ENCODE measurements at regions not wholly inside any gene's neighbourhood (a gene's known extent, or its start where the extent isn't known, plus 50 kb on each side); places are given as distances from the start of the nearest gene placed in this dataset.

- in situ Hi-C loops (cut with HindIII; ENCODE audit: low sequenced_read_pairs), result no loop called here
Measured at GRCh38 chr2:555164-555922, 121.9 kb downstream of the TMEM18 start.

DNA sequence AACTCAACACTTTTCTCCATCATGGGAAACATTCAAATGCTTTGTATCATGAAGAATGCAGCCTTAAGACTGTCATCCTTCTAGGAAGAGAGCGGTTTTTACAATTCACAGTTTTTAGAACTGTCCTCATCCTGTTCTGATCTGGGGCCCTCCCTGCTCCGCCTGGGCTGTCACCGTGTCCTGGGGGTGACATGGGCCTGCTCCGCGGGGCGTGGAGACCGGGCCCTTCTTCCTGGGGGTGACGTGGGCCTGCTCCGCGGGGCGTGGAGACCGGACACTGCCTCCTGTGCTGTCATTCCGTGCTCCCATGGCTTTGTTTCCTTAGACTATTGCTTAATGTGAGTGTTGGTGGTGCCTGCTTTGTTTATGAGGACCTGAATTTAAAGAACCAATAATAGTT is 122.8 kb downstream of the TMEM18 start:
- in situ Hi-C loops (cut with HindIII; ENCODE audit: low sequenced_read_pairs), result no loop called here

- in situ Hi-C loops (cut with HindIII; ENCODE audit: low sequenced_read_pairs), result no loop called here
Measured at GRCh38 chr2:552906-553305, 124.3 kb downstream of the TMEM18 start.

GRCh38 chr2:551621-552020 is 125.6 kb downstream of the TMEM18 start:
- in situ Hi-C loops (cut with HindIII; ENCODE audit: low sequenced_read_pairs), result no loop called here

DNA sequence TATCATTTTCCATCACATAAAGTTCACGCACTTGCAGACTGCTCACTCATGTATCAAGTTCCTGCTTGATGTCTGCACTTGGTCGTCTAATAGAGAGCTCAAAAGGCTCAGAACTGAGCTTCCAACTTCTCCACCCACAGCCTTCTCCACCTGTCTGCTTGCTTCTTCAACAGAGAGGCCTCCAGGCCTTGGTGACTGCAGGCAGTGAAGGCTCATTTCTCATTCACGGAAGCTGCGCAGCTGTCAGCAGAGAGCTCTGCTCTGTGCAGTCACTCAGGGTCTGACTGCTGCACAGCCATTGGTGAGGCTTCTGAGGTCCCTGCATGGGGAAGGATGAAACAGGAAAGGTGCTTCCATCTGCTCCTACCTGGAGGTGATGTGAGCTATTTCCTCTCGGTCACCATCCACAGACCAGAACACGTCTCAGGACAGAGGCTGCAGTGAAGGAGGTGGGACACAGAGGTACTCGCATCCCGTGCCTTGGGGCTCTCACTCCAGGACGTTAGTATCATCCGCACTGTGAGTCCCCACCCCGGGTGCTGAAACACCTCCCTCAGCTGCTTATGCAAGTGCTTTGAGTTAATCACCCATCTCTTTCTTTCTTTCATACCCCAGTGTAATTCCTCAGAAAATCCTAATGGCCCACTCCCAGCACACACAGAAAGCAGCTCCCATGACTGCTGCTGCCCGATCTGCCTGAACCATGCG is 126.2 kb downstream of the TMEM18 start:
- in situ Hi-C loops (cut with HindIII; ENCODE audit: low sequenced_read_pairs), result no loop called here

DNA sequence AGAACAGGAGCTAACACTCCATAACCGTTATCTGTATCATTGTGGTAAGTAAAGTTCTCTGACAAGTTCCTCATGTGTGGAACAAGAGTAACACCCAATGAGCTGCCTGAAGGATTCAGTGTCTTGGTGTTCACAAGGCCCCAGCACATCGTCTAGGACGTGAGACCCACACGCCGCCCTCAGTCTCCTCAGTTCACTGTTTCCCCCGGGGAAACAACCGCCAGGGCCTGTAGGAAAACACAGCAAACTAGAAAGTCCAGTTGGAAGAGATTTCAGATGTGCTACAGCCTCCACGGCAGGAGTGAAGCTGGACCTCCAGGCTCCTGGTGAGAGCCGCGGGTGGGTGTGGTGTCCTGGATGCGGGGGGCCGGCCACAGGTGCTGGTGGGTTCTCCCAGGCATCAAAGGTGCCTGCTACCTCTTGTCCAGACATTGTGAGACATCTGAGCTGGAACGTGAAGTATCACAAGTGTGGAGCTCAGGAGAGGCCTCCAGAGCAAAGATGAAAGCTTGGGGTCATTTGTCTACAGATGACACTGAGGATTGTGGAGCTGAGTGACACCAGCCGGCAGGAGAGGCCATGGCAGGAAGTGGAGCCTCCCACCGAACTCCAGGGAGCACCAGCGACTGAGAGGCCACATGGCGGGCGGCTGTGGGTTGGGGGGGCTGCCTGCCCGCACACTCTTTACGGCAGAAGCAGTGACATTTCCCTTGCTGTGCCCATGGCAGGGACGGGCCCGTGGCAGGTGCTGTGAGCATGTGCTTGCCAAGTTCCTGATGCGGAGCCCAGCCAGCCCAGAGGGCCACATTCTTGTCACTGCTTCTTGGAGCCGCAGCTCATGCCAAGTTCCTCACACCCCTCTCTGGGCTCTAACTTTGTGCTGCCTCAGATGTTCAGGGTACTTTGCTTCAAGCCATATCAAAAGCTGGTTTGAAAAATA is 131.2 kb downstream of the TMEM18 start:
- in situ Hi-C loops (cut with HindIII; ENCODE audit: low sequenced_read_pairs), result no loop called here

- in situ Hi-C loops (cut with HindIII; ENCODE audit: low sequenced_read_pairs), result no loop called here
Measured at GRCh38 chr2:545228-545627, 132.0 kb downstream of the TMEM18 start.

DNA sequence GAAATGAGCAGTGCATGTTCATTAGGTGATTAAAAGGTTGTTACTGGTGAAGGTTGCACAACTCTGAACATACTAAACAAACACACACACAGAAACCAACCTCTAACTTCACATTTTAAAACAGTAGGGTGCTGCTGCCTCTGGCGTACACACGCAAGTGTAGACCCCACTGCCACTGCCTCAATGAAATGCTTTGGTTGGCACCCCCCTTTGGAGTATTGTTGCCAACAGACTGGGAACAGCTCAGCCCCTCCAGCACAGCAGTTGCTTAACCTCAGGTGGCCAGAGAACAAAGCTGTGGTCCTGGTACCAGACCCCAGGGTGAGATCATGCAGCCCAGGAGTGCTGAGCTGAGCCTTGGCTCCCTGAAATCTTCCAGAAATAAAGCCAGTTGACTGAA is 138.6 kb downstream of the TMEM18 start:
- in situ Hi-C loops (cut with HindIII; ENCODE audit: low sequenced_read_pairs), result no loop called here

- in situ Hi-C loops (cut with HindIII; ENCODE audit: low sequenced_read_pairs), result no loop called here
Measured at GRCh38 chr2:535222-535621, 142.0 kb downstream of the TMEM18 start.

- in situ Hi-C loops (cut with HindIII; ENCODE audit: low sequenced_read_pairs), result no loop called here
Measured at GRCh38 chr2:529852-530251, 147.4 kb downstream of the TMEM18 start.

DNA sequence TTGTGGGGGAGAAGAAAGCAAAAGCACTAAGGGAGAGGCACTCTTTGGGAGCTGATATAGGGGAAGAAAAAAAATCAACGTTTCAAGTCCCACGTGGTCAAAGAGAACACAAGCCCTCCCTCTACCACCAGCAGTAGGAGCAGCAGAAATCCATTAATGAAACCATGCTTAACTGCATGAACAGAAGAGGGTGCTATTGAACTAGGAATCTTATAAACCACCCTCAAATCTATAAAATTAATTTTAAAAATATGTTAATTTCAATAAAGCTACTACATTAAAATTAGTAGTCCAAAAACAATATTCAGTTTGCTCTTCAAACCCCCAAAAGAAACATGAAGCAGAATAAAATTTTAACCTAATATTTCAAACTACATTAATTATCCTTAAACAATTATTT is 147.8 kb downstream of the TMEM18 start:
- in situ Hi-C loops (cut with HindIII; ENCODE audit: low sequenced_read_pairs), result no loop called here

- in situ Hi-C loops (cut with HindIII; ENCODE audit: low sequenced_read_pairs), result no loop called here
Measured at GRCh38 chr2:527581-527980, 149.6 kb downstream of the TMEM18 start.

DNA sequence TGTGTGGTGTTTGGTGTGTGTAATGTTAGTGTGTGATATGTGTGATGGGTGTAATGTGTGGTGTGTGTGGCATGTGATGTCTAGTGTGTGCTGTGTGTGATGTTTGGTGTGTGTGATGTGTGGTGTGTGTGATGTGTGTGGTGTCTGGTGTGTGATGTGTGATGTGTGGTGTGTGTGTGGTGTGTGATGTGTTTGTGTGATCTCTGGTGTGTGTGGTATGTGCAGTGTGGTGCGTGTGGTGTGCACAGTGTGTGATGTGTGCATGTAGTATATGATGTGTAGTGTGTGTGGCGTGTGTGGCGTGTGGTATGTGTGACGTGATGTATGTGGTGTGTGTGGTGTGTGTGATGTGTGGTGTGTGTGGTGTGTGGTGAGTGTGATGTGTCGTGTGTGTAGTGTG is 150.3 kb downstream of the TMEM18 start:
- in situ Hi-C loops (cut with HindIII; ENCODE audit: low sequenced_read_pairs), result no loop called here

DNA sequence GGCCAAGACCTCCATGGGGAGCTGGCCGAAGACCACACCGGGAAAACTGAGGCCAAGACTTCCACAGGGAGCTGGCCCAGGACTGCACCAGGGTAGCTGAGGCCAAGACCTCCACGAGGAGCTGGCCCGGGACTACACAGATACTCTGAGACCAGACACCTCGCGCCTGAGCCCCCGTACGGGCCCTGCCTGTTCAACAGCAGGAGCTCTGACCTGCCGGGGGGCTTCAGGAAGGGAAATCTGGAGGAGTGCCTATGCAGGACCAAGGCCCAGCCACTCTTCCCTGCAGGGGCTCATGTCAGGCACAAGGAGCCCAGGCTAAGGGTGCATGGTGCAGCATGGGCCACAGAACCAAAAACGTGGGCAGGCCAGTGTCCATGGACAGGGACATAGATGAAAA is 151.6 kb downstream of the TMEM18 start:
- in situ Hi-C loops (cut with HindIII; ENCODE audit: low sequenced_read_pairs), result no loop called here

GRCh38 chr2:525021-525420 is 152.2 kb downstream of the TMEM18 start:
- in situ Hi-C loops (cut with HindIII; ENCODE audit: low sequenced_read_pairs), result no loop called here

DNA sequence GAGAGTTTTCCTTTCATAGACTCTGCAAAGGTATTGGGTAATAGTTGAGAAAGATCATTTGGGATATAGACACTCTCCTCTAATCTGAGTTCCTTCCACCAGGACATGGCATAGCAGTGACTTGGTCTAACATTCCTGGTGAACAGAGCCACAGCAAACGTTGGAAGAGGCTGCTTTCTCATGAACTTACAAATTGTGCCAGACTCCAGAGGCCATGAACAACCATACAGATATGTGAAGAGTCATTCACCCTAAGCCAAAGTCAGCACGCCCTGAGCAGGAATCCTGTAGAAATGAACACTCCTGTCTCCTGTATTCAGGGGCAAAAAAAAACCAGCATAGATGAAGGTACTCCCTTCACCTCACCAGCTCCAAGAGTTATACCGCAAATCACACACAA is 152.8 kb downstream of the TMEM18 start:
- in situ Hi-C loops (cut with HindIII; ENCODE audit: low sequenced_read_pairs), result no loop called here

DNA sequence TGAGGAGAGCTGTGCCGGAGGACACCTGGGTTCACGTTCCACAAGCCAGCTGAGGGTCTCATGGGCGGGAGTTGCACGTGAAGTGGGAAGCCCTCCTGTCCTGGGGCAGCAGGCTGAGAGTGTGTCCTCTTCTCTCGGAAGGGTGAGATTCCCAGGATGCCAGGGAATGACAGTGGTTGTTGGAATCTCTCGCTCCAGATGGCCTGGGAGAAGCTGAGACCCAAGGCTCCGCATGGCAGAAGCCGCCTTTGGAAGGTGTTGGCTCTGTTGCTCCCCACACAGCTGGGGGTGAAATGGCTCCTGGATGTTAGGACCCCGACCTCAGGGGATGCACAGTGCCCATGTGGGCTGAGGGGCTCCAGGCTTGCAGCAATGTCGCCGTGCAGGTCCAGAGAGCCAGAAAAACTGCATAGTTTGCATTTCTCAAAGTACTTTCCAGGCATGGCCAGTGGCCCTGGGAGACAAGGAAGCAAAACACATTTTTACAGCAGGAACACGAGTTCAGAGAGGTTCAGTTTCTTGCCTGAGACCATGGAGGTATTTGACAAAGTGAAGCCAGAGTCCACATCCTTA is 153.4 kb downstream of the TMEM18 start:
- in situ Hi-C loops (cut with HindIII; ENCODE audit: low sequenced_read_pairs), result no loop called here

- in situ Hi-C loops (cut with HindIII; ENCODE audit: low sequenced_read_pairs), result no loop called here
Measured at GRCh38 chr2:522776-523175, 154.4 kb downstream of the TMEM18 start.

DNA sequence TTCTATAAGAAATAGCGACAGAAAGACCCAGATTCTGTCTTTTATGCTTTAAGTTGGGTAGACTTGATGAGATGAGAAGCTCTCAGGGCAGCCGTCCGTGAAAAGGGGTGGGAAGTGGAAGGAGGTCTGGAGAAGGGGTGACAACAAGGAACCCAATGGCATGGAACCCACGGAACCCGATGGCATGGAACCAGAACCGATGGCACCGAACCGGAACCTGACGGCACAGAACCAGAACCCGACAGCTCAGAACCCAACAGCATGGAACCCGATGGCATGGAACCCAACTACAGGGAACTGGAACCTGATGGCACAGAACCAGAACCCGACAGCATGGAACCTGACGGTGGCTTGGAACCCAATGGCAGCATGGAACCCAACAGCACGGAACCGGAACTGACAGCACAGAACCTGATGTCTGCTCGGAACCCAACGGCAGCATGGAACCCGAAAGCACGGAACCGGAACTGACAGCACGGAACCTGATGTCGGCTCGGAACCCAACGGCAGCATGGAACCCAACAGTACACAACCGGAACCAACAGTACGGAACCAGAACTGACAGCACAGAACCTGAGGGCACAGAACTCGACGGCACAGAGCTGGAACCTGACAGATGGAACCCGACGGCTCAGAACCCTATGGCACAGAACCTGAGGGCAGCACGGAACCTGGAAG is 155.2 kb downstream of the TMEM18 start:
- in situ Hi-C loops (cut with HindIII; ENCODE audit: low sequenced_read_pairs), result no loop called here

- in situ Hi-C loops (cut with HindIII; ENCODE audit: low sequenced_read_pairs), result no loop called here
Measured at GRCh38 chr2:520663-521340, 156.4 kb downstream of the TMEM18 start.
